ENCODE measurements at regions not wholly inside any gene's neighbourhood (a gene's known extent, or its start where the extent isn't known, plus 50 kb on each side); places are given as distances from the start of the nearest gene placed in this dataset.

GRCh38 chr6:63063631-63064271 is 147.5 kb upstream of the FKBP1C start:
- no peaks in the 10 kb centered on the region for H3K27me3 Mint-ChIP-seq (ENCODE audit: insufficient read depth, low read depth, poor library complexity)
- H3K36me3 Mint-ChIP-seq (ENCODE audit: low read depth), result peaks cover 7% of the 10 kb centered on the region; the same call in 2 of the 3 replicates
- H3K4me1 ChIP-seq (ENCODE audit: insufficient read depth), result no peaks in the 10 kb centered on the region
- no peaks in the 10 kb centered on the region for H3K9me2 ChIP-seq (ENCODE audit: insufficient read depth)
- H3K36me3 ChIP-seq (ENCODE audit: insufficient read depth), result no peaks in the 10 kb centered on the region
- H3K4me1 Mint-ChIP-seq, result no peaks in the 10 kb centered on the region
- no peaks in the 10 kb centered on the region for H3K27me3 ChIP-seq (ENCODE audit: insufficient read depth)
- peaks cover 52% of the 10 kb centered on the region for H3K9me3 Mint-ChIP-seq
- no peak overlapping the region for H3K4me2 ChIP-seq
- H3F3A ChIP-seq (replicated peaks; ENCODE audit: low read depth), result no peaks in the 10 kb centered on the region
- ATAC-seq, result no peak
- no peak overlapping the region for H3K27ac Mint-ChIP-seq
- H3K4me3 Mint-ChIP-seq, result no peak overlapping the region
- H3K4me3 ChIP-seq, result no peak overlapping the region
- no peaks in the 10 kb centered on the region for H4K20me1 ChIP-seq (replicated peaks; ENCODE audit: insufficient read depth)
- no peak overlapping the region for H3K27ac ChIP-seq (ENCODE audit: low read depth)
- TF ChIP-seq, protein P1, sequence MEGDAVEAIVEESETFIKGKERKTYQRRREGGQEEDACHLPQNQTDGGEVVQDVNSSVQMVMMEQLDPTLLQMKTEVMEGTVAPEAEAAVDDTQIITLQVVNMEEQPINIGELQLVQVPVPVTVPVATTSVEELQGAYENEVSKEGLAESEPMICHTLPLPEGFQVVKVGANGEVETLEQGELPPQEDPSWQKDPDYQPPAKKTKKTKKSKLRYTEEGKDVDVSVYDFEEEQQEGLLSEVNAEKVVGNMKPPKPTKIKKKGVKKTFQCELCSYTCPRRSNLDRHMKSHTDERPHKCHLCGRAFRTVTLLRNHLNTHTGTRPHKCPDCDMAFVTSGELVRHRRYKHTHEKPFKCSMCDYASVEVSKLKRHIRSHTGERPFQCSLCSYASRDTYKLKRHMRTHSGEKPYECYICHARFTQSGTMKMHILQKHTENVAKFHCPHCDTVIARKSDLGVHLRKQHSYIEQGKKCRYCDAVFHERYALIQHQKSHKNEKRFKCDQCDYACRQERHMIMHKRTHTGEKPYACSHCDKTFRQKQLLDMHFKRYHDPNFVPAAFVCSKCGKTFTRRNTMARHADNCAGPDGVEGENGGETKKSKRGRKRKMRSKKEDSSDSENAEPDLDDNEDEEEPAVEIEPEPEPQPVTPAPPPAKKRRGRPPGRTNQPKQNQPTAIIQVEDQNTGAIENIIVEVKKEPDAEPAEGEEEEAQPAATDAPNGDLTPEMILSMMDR (conservative IDR thresholded peaks at IDR 0.05; ENCODE audit: low read depth in 2 of 2), result no peak
- TF ChIP-seq ZNF462 (CRISPR knock-in tag; IDR thresholded peaks at IDR 0.05), result no peak
- no peak for TF ChIP-seq JUNB (IDR thresholded peaks at IDR 0.05; ENCODE audit: unreplicated experiment)
- no peak for TF ChIP-seq POLR2AphosphoS5 (IDR thresholded peaks at IDR 0.05; ENCODE audit: low read depth)
- no peak for TF ChIP-seq NANOG (IDR thresholded peaks at IDR 0.05; ENCODE audit: borderline replicate concordance)
- no peak for TF ChIP-seq ZNF114 (CRISPR knock-in tag; IDR thresholded peaks at IDR 0.05)
- TF ChIP-seq ZNF331 (CRISPR knock-in tag; IDR thresholded peaks at IDR 0.05; ENCODE audit: low read depth), result no peak
- TF ChIP-seq EZH2 (IDR thresholded peaks at IDR 0.05; ENCODE audit: low read depth, unreplicated experiment), result no peak
- TF ChIP-seq ETS1 (IDR thresholded peaks at IDR 0.05), result no peak
- no peak for TF ChIP-seq EZH2phosphoT487 (IDR thresholded peaks at IDR 0.05; ENCODE audit: unreplicated experiment)
- no peak for TF ChIP-seq CREB1 (CRISPR knock-in tag; IDR thresholded peaks at IDR 0.05; ENCODE audit: low read depth)
- no peak for TF ChIP-seq STAT1 (IDR thresholded peaks at IDR 0.05; ENCODE audit: unreplicated experiment)
- no peak for TF ChIP-seq REST (IDR thresholded peaks at IDR 0.05; ENCODE audit: unreplicated experiment)
- no peak overlapping the region for H2AFZ ChIP-seq
- no peak for DNase-seq (ENCODE audit: low spot score)
- no peaks in the 10 kb centered on the region for H3K79me2 ChIP-seq (replicated peaks; ENCODE audit: insufficient read depth)
